ENCODE measurements at regions not wholly inside any gene's neighbourhood (a gene's known extent, or its start where the extent isn't known, plus 50 kb on each side); places are given as distances from the start of the nearest gene placed in this dataset.

- no peak for TF ChIP-seq CTCF (IDR thresholded peaks at IDR 0.05)
- TF ChIP-seq POLR2A (IDR thresholded peaks at IDR 0.05), result no peak
Observed at GRCh38 chr22:34462795-34463194, 542.5 kb upstream of the LARGE1 start.

Data from thyroid gland (tissue), 4 donors.